Gastroesophageal sphincter (tissue), 4 donors: ENCODE measurements at regions not wholly inside any gene's neighbourhood (a gene's known extent, or its start where the extent isn't known, plus 50 kb on each side); places are given as distances from the start of the nearest gene placed in this dataset.
"Not testable (repeated sequence)": the region's sequence is repeated elsewhere in the genome, so short reads cannot be mapped to it uniquely, and the experiment has no call there.

Source experiments
- ATAC-seq: fragments of 150-250 bp; one replicate; pipeline ENCODE4 v1.9.1; 2016; ENCODE audit warnings: mild to moderate bottlenecking, moderate library complexity
- H3K27ac ChIP-seq, 4 donors: fragments of 200-600 bp; sonication (generic) in 3 of 4; 1 replicate in 3 of 4; 2 replicates in 1 of 4; pipeline ENCODE4 v1.5.1; 2016 to 2019
- H3K27me3 ChIP-seq: fragments of 200-600 bp; sonication (generic); one replicate; pipeline ENCODE4 v1.5.1; 2019
- H3K36me3 ChIP-seq, 2 donors: fragments of 200-600 bp; sonication (generic); one replicate each; pipeline ENCODE4 v1.5.1; 2019; ENCODE audit warnings: control low read depth in 1 of 2
- H3K4me1 ChIP-seq, 3 donors: fragments of 200-600 bp; sonication (generic); 1 replicate in 2 of 3; 2 replicates in 1 of 3; pipeline ENCODE4 v1.5.1; 2016 to 2019; ENCODE audit warnings: control low read depth in 2 of 3
- H3K4me3 ChIP-seq, 2 donors: fragments of 200-600 bp; sonication (generic); one replicate each; pipeline ENCODE4 v1.5.1; 2019; ENCODE audit warnings: mild to moderate bottlenecking in 1 of 2, moderate library complexity in 1 of 2
- H3K9me3 ChIP-seq, 3 donors: fragments of 200-600 bp; sonication (generic); one replicate each; pipeline ENCODE4 v1.5.1; 2017 to 2019; ENCODE audit warnings: control low read depth in 2 of 3
- CTCF ChIP-seq, 4 experiments: fragments of 200-600 bp in 2 of 4; fragments of 450-650 bp in 2 of 4; sonication (generic) in 1 of 4; IDR thresholded peaks; one replicate each; pipeline ENCODE4 v1.5.1; 2017 to 2019; ENCODE audit warnings: antibody characterized with exemption in 4 of 4, mild to moderate bottlenecking in 2 of 4, moderate library complexity in 2 of 4
- EP300 ChIP-seq: sonication (generic); formaldehyde crosslinking; IDR thresholded peaks from one replicate; pipeline ENCODE4 v1.6.1; 2017; ENCODE audit warnings: antibody characterized with exemption, mild to moderate bottlenecking
- POLR2A ChIP-seq, 2 donors: fragments of 450-650 bp; IDR thresholded peaks; one replicate each; pipeline ENCODE4 v1.6.1; 2017; ENCODE audit warnings: antibody characterized with exemption in 2 of 2, mild to moderate bottlenecking in 2 of 2, moderate library complexity in 1 of 2
- POLR2AphosphoS5 ChIP-seq: sonication (generic); formaldehyde crosslinking; IDR thresholded peaks from one replicate; pipeline ENCODE4 v1.6.1; 2017; ENCODE audit warnings: antibody characterized with exemption
- WGBS, 2 donors: methylation state at CpG; one replicate each; pipeline ENCODE4 v1.1.5; 2018; ENCODE audit warnings: low coverage in 1 of 2; 5-methylcytosine and 5-hydroxymethylcytosine counted together

- H3K36me3 ChIP-seq, result no peaks in the 10 kb centered on the region
- no peak for ATAC-seq
- no peak for TF ChIP-seq CTCF (IDR thresholded peaks at IDR 0.05)
- no peak for TF ChIP-seq POLR2AphosphoS5
- no peak for TF ChIP-seq EP300
- no peak for TF ChIP-seq POLR2A (IDR thresholded peaks at IDR 0.05)
- H3K27ac ChIP-seq, result no peak overlapping the region
- peaks cover 0 to 4% (median 0%) of the 10 kb centered on the region in 3 donors for H3K9me3 ChIP-seq
- WGBS, 2 donors, result 76 to 85% methylated on average over 2 to 4 of the region's 4 CpGs
- no peaks in the 10 kb centered on the region for H3K27me3 ChIP-seq
- H3K4me3 ChIP-seq, result no peak overlapping the region
- no peaks in the 10 kb centered on the region for H3K4me1 ChIP-seq
Measured at GRCh38 chr10:16049050-16049449, 188.7 kb upstream of the MINDY3 start.

GRCh38 chr10:16049782-16050181, 189.5 kb upstream of the MINDY3 start:
- Histone ChIP-seq H3K9me3 (peaks cover 0 to 4% (median 0%) of the 10 kb centered on the region in 3 donors), H3K4me1 (no peaks in the 10 kb centered on the region), H3K27ac (no peak overlapping the region), H3K4me3 (no peak overlapping the region), H3K27me3 (no peaks in the 10 kb centered on the region), H3K36me3 (no peaks in the 10 kb centered on the region)
- TF ChIP-seq CTCF (IDR thresholded peaks at IDR 0.05) (no peak), POLR2A (IDR thresholded peaks at IDR 0.05) (no peak), POLR2AphosphoS5 (no peak), EP300 (no peak)
- WGBS, 2 donors, result 78 to 81% methylated on average over 5 to 7 of the region's 7 CpGs
- ATAC-seq, result no peak

DNA sequence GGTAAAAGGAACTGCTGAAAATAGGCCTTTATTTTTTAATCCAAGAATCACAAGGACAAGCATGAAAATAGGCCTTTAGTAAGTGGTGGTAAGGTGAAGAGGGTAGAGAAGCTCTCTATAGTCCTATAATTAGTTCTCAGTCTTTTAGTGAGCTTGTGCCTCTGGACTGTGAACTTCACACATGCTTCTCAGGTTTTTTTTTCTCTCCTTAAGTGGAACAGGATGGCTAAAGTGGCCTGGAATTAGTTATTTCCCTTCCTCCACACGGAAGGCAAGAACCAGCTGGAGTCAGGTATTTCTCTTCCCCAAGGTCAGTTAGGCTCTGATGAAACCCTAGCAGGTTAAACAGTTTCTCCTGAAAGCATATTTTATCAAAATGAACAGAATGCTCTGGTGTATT, 203.0 kb upstream of the MINDY3 start:
- WGBS, 2 donors, result 11 to 25% methylated on average over 1 of the region's 1 CpG
- Histone ChIP-seq H3K27me3 (no peaks in the 10 kb centered on the region), H3K36me3 (no peaks in the 10 kb centered on the region), H3K4me1 (no peaks in the 10 kb centered on the region), H3K4me3 (no peak overlapping the region), H3K9me3 (peaks cover 0 to 8% (median 0%) of the 10 kb centered on the region in 3 donors), H3K27ac (no peak overlapping the region)
- TF ChIP-seq POLR2A (IDR thresholded peaks at IDR 0.05) (no peak), CTCF (IDR thresholded peaks at IDR 0.05) (no peak), POLR2AphosphoS5 (no peak)
- no peak for ATAC-seq

DNA sequence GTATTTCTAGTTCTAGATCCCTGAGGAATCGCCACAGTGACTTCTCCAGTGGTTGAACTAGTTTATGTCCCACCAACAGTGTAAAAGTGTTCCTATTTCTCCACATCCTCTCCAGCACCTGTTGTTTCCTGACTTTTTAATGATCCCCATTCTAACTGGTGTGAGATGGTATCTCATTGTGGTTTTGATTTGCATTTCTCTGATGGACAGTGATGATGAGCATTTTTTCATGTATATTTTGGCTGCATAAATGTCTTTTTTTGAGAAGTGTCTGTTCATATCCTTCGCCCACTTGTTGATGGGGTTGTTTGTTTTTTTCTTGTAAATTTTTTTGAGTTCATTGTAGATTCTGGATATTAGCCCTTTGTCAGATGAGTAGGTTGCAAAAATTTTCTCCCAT, 223.2 kb upstream of the MINDY3 start:
- WGBS, 2 donors, result 71 to 86% methylated on average over 1 to 2 of the region's 2 CpGs
- H3K27me3 ChIP-seq, H3K9me3 ChIP-seq, H3K27ac ChIP-seq, H3K36me3 ChIP-seq, ATAC-seq, H3K4me3 ChIP-seq, H3K4me1 ChIP-seq: not testable (repeated sequence)

DNA sequence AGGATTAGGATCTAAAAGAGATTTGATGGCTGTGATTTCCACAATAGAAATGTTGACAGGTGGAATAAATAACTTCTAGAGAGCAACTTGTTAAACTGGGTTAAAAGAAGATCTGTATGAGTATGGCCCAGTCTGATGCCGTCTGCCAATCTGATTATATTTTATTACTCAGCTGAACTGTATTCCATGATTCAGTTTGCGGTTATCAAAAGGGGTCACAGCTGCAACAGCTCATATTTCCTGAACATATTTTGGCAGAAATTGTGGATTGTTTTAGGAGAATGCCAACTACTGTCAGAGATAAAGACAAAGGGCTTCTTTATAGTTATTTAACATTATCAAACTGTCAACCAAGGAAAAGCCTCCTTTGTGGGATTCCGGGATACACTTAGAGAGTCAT, 244.8 kb upstream of the MINDY3 start:
- Histone ChIP-seq H3K9me3 (no peaks in the 10 kb centered on the region), H3K4me1 (no peaks in the 10 kb centered on the region), H3K27me3 (no peaks in the 10 kb centered on the region), H3K36me3 (no peaks in the 10 kb centered on the region), H3K27ac (no peak overlapping the region), H3K4me3 (no peak overlapping the region)
- 19 to 65% methylated on average over 2 to 3 of the region's 3 CpGs for whole genome bisulfite sequencing, 2 donors
- ATAC-seq, result no peak
- no peak for TF ChIP-seq POLR2AphosphoS5
- TF ChIP-seq CTCF (IDR thresholded peaks at IDR 0.05), result no peak
- no peak for TF ChIP-seq EP300
- no peak for TF ChIP-seq POLR2A (IDR thresholded peaks at IDR 0.05)
